GM19025 (cell line): ENCODE measurements at regions not wholly inside any gene's neighbourhood (a gene's known extent, or its start where the extent isn't known, plus 50 kb on each side); places are given as distances from the start of the nearest gene placed in this dataset.

ENCODE experiments used
- ATAC-seq: cut with Tn5 transposase; IDR thresholded peaks from one replicate; pipeline ENCODE4 v1.9.1; 2021; ENCODE audit warnings: mild to moderate bottlenecking, low read depth, moderate library complexity; ENCODE audit not compliant: unreplicated experiment

GRCh38 chr2:120680136-120680761 lies 55.4 kb upstream of the GLI2 start:
- peak; percentile 67 for ATAC-seq

- ATAC-seq: no peak
These were observed 54.5 kb upstream of the GLI2 start for GRCh38 chr2:120681181-120681580.

DNA sequence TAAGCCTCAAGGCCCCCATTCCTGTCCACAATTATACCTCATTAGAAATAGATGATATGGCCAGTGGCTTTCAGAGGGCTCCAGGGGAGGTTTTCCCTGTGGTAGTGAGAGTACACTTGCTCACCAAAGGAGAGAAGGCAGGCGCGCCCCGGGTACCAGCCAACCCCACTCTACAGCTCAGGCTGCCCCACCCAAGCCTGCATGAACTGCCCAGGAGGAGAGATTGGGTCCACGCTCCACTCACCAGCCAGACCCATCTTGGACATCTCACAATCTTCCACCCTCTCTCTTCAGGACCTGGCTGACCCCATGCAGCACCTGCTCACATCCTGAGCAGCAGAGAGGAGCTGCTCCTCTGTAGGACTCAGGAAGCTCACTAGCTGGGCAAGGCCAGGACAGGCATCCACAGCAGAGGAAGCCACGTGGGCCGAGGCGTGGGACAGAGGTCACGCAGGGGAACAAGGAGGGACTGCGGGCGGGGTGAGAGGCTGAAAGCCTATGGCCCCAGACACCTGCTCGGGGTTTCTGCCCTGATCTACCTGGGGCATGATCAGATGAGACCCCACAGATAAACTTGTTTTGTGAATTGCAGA lies 53.9 kb upstream of the GLI2 start:
- no peak for ATAC-seq

DNA sequence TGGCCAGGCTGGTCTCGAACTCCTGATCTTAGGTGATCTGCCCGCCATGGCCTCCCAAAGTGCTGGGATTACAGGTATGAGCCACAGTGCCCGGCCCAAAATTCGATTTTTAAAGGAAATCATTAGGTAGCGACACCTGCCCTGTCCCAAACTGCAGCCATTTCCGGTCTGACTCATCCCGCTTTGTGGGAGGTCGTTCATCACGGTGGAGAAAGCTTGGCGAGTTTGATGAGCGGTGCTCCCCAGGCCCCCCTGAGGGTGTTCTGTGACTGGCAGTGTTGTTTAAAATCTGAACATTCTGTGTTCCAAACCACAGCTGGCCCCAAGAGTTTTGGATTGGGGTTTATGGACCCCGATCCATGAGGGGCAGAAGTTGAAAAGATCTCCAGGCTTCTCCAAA lies 53.0 kb upstream of the GLI2 start:
- ATAC-seq: no peak

DNA sequence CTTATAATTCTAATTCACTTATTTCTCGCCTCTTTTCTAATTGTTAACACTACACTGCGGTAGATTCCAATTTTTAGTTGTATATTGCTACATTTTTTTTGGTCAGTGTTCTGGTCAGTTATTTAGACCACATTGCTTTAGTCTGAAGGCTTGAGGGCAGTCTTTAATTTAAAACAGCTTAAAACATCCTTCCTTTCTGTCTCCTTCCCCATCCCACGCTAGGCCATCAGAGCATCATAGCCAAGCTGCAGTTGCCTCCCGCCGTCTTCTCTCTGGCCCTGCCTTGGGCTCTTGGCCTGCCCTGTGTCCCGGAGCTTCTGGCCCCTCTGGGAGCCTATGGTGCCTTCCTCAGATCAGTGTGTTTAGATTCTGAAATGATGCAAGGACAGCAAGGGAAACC lies 52.6 kb upstream of the GLI2 start:
- ATAC-seq: no peak

DNA sequence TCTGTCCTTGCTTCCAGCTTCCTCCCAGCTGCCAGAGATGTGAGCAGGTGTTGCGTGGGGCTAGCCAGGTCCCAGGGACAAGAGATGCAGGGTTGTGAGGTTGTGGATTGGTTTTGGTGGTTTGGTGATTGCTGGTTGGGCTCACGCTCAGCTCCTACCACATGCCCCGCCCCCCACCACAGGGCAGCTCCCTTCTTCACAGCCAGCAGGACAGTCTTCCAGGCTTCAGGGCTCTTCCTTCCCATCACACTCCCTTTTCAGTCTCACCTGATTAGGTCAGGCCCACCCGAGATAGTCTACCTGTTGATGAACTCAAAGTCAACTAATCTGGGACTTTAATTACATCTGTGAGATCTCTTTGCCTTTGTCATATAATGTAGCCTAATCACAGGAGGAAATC lies 52.0 kb upstream of the GLI2 start:
- ATAC-seq: no peak

DNA sequence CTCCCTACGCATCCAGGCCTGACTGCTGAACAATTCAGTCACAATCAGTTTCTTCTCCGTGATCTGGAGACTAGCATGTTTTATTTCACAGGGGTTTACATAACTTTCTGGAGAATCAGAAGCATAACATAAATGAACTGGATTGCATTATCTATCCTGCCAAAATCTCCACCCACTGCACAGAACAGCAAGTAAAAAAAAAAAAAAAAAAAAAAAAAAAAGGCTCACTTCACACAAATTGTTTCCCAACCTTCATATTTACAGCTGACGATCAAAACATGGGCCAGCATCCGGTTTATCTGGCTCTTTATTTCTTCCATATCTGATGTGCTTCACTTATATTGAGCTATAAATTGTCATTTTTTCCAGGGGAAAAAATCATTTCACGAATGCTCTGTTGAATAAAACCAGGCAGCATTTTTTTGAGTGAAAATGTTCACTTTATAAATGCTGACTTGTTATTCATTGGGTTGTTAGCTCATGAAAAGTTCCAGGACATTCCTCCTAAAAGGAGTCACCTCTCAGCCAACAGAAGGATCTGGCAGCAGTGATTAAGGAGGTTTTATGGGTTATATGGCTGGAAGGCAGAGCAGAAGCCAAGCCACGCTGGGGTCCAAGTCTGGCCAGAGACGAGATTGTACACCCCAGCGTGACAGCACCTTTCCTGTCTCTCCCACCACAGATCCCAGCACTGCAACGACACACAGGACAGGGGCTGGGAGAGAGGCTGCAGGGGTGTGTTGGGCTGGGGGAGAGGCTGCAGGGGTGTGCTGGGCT lies 51.2 kb upstream of the GLI2 start:
- ATAC-seq: no peak

DNA sequence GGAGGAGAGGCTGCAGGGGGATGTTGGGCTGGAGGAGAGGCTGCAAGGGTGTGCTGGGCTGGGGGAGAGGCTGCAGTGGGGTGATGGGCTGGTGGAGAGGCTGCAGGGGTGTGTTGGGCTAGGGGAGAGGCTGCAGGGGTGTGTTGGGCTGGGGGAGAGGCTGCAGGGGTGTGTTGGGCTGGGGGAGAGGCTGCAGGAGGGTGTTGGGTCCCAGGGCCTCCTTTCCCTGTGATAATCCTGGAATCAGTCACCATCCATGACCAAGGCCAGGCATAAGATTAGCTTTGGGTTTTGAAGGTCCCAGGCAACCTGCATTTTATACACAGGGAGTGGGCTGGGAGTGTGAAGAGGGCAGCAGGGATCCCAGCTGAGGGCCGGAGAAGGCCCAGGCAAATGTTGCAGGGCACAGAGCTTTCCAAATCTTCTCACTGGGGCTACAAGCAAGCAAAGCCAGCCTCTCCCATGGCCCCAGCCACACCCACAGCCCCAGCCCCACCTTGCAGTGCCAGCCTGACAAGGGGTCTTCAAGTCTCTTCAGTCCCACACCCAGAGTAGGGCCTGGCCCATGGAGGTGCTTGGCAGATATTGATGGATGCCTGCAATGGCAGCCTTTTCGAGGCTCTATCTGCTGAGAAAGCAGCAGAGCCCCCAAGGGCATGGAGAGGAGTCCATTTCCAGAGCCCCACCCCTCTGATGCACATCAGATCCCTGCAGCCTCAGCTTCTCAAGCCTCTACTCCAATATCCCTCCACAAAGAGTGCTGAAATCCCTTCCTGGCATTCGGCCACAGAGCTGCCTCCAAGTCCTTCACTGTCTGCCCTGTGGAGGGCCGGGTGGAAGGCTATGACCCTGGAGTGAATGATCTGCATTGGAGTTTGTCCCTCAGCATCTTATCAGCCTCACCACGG lies 50.3 kb upstream of the GLI2 start:
- no peak for ATAC-seq
